ENCODE measurements at regions not wholly inside any gene's neighbourhood (a gene's known extent, or its start where the extent isn't known, plus 50 kb on each side); places are given as distances from the start of the nearest gene placed in this dataset.

- H3K27me3 ChIP-seq (ENCODE audit: control insufficient read depth in 1 of 2, insufficient read depth in 2 of 2, low read length in 1 of 2) = no peaks in the 10 kb centered on the region
- no peak for DNase-seq
- intact Hi-C loops (cut with DNase I) = no loop called here
- WGBS, 2 donors = 64 to 66% methylated on average over 3 of the region's 3 CpGs
- H3K36me3 ChIP-seq (ENCODE audit: control insufficient read depth in 1 of 2, insufficient read depth in 2 of 2, low read length in 1 of 2) = no peaks in the 10 kb centered on the region
- H3K27ac ChIP-seq (ENCODE audit: low read depth in 1 of 2, low read length in 2 of 2) = no peak overlapping the region
- peaks cover 2 to 6% of the 10 kb centered on the region in 2 donors for H3K4me1 ChIP-seq (ENCODE audit: control insufficient read depth in 1 of 2, insufficient read depth in 2 of 2, low read length in 2 of 2)
- no peaks in the 10 kb centered on the region for H3K9me3 ChIP-seq (ENCODE audit: control insufficient read depth, low read length)
- ATAC-seq (ENCODE audit: low FRiP score) = no peak
- no peak overlapping the region for H3K4me3 ChIP-seq (ENCODE audit: low read length in 2 of 2)
Measured at GRCh38 chr3:68060191-68060590, 405.8 kb upstream of the SUCLG2 start.

- peaks cover 2 to 6% of the 10 kb centered on the region in 2 donors for H3K4me1 ChIP-seq (ENCODE audit: control insufficient read depth in 1 of 2, insufficient read depth in 2 of 2, low read length in 2 of 2)
- no peaks in the 10 kb centered on the region for H3K27me3 ChIP-seq (ENCODE audit: control insufficient read depth in 1 of 2, insufficient read depth in 2 of 2, low read length in 1 of 2)
- H3K27ac ChIP-seq (ENCODE audit: low read depth in 1 of 2, low read length in 2 of 2) = no peak overlapping the region
- no peaks in the 10 kb centered on the region for H3K36me3 ChIP-seq (ENCODE audit: control insufficient read depth in 1 of 2, insufficient read depth in 2 of 2, low read length in 1 of 2)
- ATAC-seq (ENCODE audit: low FRiP score) (no peak), DNase-seq (no peak)
- intact Hi-C loops (cut with DNase I) = no loop called here
- H3K9me3 ChIP-seq (ENCODE audit: control insufficient read depth, low read length) = no peaks in the 10 kb centered on the region
- WGBS, 2 donors = 62 to 82% methylated on average over 3 of the region's 3 CpGs
- H3K4me3 ChIP-seq (ENCODE audit: low read length in 2 of 2) = no peak overlapping the region
Measured at GRCh38 chr3:68059628-68060152, 405.3 kb upstream of the SUCLG2 start.

- Histone ChIP-seq H3K9me3 (ENCODE audit: control insufficient read depth, low read length) (no peaks in the 10 kb centered on the region), H3K4me3 (ENCODE audit: low read length in 2 of 2) (no peak overlapping the region), H3K36me3 (ENCODE audit: control insufficient read depth in 1 of 2, insufficient read depth in 2 of 2, low read length in 1 of 2) (no peaks in the 10 kb centered on the region), H3K27ac (ENCODE audit: low read depth in 1 of 2, low read length in 2 of 2) (no peak overlapping the region), H3K27me3 (ENCODE audit: control insufficient read depth in 1 of 2, insufficient read depth in 2 of 2, low read length in 1 of 2) (no peaks in the 10 kb centered on the region), H3K4me1 (ENCODE audit: control insufficient read depth in 1 of 2, insufficient read depth in 2 of 2, low read length in 2 of 2) (peaks cover 2 to 6% of the 10 kb centered on the region in 2 donors)
- no peak for DNase-seq
- intact Hi-C loops (cut with DNase I) = no loop called here
- no peak for ATAC-seq (ENCODE audit: low FRiP score)
- WGBS, 2 donors = 50 to 93% methylated on average over 2 of the region's 2 CpGs
Measured at GRCh38 chr3:68057637-68058320, 403.4 kb upstream of the SUCLG2 start.

- DNase-seq = no peak
- intact Hi-C loops (cut with DNase I) = no loop called here
Measured at GRCh38 chr3:68056556-68056955, 402.1 kb upstream of the SUCLG2 start.

GRCh38 chr3:68055215-68055614 is 400.8 kb upstream of the SUCLG2 start:
- H3K36me3 ChIP-seq (ENCODE audit: control insufficient read depth in 1 of 2, insufficient read depth in 2 of 2, low read length in 1 of 2) = no peaks in the 10 kb centered on the region
- H3K9me3 ChIP-seq (ENCODE audit: control insufficient read depth, low read length) = no peaks in the 10 kb centered on the region
- intact Hi-C loops (cut with DNase I) = no loop called here
- H3K4me3 ChIP-seq (ENCODE audit: low read length in 2 of 2) = no peak overlapping the region
- H3K27ac ChIP-seq (ENCODE audit: low read depth in 1 of 2, low read length in 2 of 2) = no peak overlapping the region
- no peak for DNase-seq
- WGBS, 2 donors = 96 to 97% methylated on average over 4 of the region's 4 CpGs
- peaks cover 0 to 6% of the 10 kb centered on the region in 2 donors for H3K4me1 ChIP-seq (ENCODE audit: control insufficient read depth in 1 of 2, insufficient read depth in 2 of 2, low read length in 2 of 2)
- no peak for ATAC-seq (ENCODE audit: low FRiP score)
- no peaks in the 10 kb centered on the region for H3K27me3 ChIP-seq (ENCODE audit: control insufficient read depth in 1 of 2, insufficient read depth in 2 of 2, low read length in 1 of 2)

More at GRCh38 chr3:68056556-68056955, 402.1 kb upstream of the SUCLG2 start:
- no peaks in the 10 kb centered on the region for H3K36me3 ChIP-seq (ENCODE audit: control insufficient read depth in 1 of 2, insufficient read depth in 2 of 2, low read length in 1 of 2)
- peaks cover 0 to 6% of the 10 kb centered on the region in 2 donors for H3K4me1 ChIP-seq (ENCODE audit: control insufficient read depth in 1 of 2, insufficient read depth in 2 of 2, low read length in 2 of 2)
- no peaks in the 10 kb centered on the region for H3K9me3 ChIP-seq (ENCODE audit: control insufficient read depth, low read length)
- H3K27me3 ChIP-seq (ENCODE audit: control insufficient read depth in 1 of 2, insufficient read depth in 2 of 2, low read length in 1 of 2) = no peaks in the 10 kb centered on the region
- no peak overlapping the region for H3K4me3 ChIP-seq (ENCODE audit: low read length in 2 of 2)
- no peak overlapping the region for H3K27ac ChIP-seq (ENCODE audit: low read depth in 1 of 2, low read length in 2 of 2)
- ATAC-seq (ENCODE audit: low FRiP score) = no peak
- WGBS, 2 donors = 3 to 6% methylated on average over 2 of the region's 2 CpGs

- H3K36me3 ChIP-seq (ENCODE audit: control insufficient read depth in 1 of 2, insufficient read depth in 2 of 2, low read length in 1 of 2) = no peaks in the 10 kb centered on the region
- WGBS, 2 donors = 26 to 64% methylated on average over 3 of the region's 3 CpGs
Measured at GRCh38 chr3:68049776-68050175, 395.4 kb upstream of the SUCLG2 start.

GRCh38 chr3:68045976-68046375 is 391.6 kb upstream of the SUCLG2 start:
- no peak overlapping the region for H3K4me3 ChIP-seq (ENCODE audit: low read length in 2 of 2)
- H3K27me3 ChIP-seq (ENCODE audit: control insufficient read depth in 1 of 2, insufficient read depth in 2 of 2, low read length in 1 of 2) = no peaks in the 10 kb centered on the region
- intact Hi-C loops (cut with DNase I) = no loop called here
- DNase-seq (no peak), ATAC-seq (ENCODE audit: low FRiP score) (no peak)
- no peaks in the 10 kb centered on the region for H3K36me3 ChIP-seq (ENCODE audit: control insufficient read depth in 1 of 2, insufficient read depth in 2 of 2, low read length in 1 of 2)
- H3K4me1 ChIP-seq (ENCODE audit: control insufficient read depth in 1 of 2, insufficient read depth in 2 of 2, low read length in 2 of 2) = peaks cover 0 to 2% of the 10 kb centered on the region in 2 donors
- no peaks in the 10 kb centered on the region for H3K9me3 ChIP-seq (ENCODE audit: control insufficient read depth, low read length)
- no peak overlapping the region for H3K27ac ChIP-seq (ENCODE audit: low read depth in 1 of 2, low read length in 2 of 2)
- WGBS, 2 donors = 23 to 25% methylated on average over 3 of the region's 3 CpGs

More at GRCh38 chr3:68049776-68050175, 395.4 kb upstream of the SUCLG2 start:
- Histone ChIP-seq H3K4me1 (ENCODE audit: control insufficient read depth in 1 of 2, insufficient read depth in 2 of 2, low read length in 2 of 2) (peaks cover 0 to 2% of the 10 kb centered on the region in 2 donors), H3K27ac (ENCODE audit: low read depth in 1 of 2, low read length in 2 of 2) (no peak overlapping the region), H3K27me3 (ENCODE audit: control insufficient read depth in 1 of 2, insufficient read depth in 2 of 2, low read length in 1 of 2) (no peaks in the 10 kb centered on the region), H3K9me3 (ENCODE audit: control insufficient read depth, low read length) (no peaks in the 10 kb centered on the region), H3K4me3 (ENCODE audit: low read length in 2 of 2) (no peak overlapping the region)
- intact Hi-C loops (cut with DNase I) = no loop called here
- no peak for DNase-seq
- no peak for ATAC-seq (ENCODE audit: low FRiP score)

- intact Hi-C loops (cut with DNase I) = loop anchor here in 1 of 2 donors (5.0 kb wide), 1 partner anchor 73 kb away; no protein-coding TSS in a partner anchor
- H3K27ac ChIP-seq (ENCODE audit: low read depth in 1 of 2, low read length in 2 of 2) = no peak overlapping the region
- WGBS, 2 donors = 94 to 95% methylated on average over 2 of the region's 2 CpGs
Measured at GRCh38 chr3:68033867-68034266, 379.5 kb upstream of the SUCLG2 start.

GRCh38 chr3:68032209-68032608 is 377.8 kb upstream of the SUCLG2 start:
- Histone ChIP-seq H3K9me3 (ENCODE audit: control insufficient read depth, low read length) (no peaks in the 10 kb centered on the region), H3K27ac (ENCODE audit: low read depth in 1 of 2, low read length in 2 of 2) (peak overlapping the region; percentile 70 to 84), H3K4me3 (ENCODE audit: low read length in 2 of 2) (no peak overlapping the region), H3K36me3 (ENCODE audit: control insufficient read depth in 1 of 2, insufficient read depth in 2 of 2, low read length in 1 of 2) (no peaks in the 10 kb centered on the region), H3K4me1 (ENCODE audit: control insufficient read depth in 1 of 2, insufficient read depth in 2 of 2, low read length in 2 of 2) (peaks cover 2 to 3% of the 10 kb centered on the region in 2 donors), H3K27me3 (ENCODE audit: control insufficient read depth in 1 of 2, insufficient read depth in 2 of 2, low read length in 1 of 2) (no peaks in the 10 kb centered on the region)
- DNase-seq (peak in 1 of 2 donors; percentile 42), ATAC-seq (ENCODE audit: low FRiP score) (peak; percentile 59)
- intact Hi-C loops (cut with DNase I) = loop anchor here in 1 of 2 donors (5.0 kb wide), 1 partner anchor 75 kb away; no protein-coding TSS in a partner anchor

More at GRCh38 chr3:68033867-68034266, 379.5 kb upstream of the SUCLG2 start:
- ATAC-seq (ENCODE audit: low FRiP score) (no peak), DNase-seq (no peak)
- no peaks in the 10 kb centered on the region for H3K27me3 ChIP-seq (ENCODE audit: control insufficient read depth in 1 of 2, insufficient read depth in 2 of 2, low read length in 1 of 2)
- H3K9me3 ChIP-seq (ENCODE audit: control insufficient read depth, low read length) = no peaks in the 10 kb centered on the region
- H3K4me1 ChIP-seq (ENCODE audit: control insufficient read depth in 1 of 2, insufficient read depth in 2 of 2, low read length in 2 of 2) = peaks cover 3% of the 10 kb centered on the region in 2 donors
- H3K36me3 ChIP-seq (ENCODE audit: control insufficient read depth in 1 of 2, insufficient read depth in 2 of 2, low read length in 1 of 2) = no peaks in the 10 kb centered on the region
- no peak overlapping the region for H3K4me3 ChIP-seq (ENCODE audit: low read length in 2 of 2)

All from aorta (tissue), 5 donors.